Dermis microvascular lymphatic vessel endothelial cell (primary cell): ENCODE measurements at regions not wholly inside any gene's neighbourhood (a gene's known extent, or its start where the extent isn't known, plus 50 kb on each side); places are given as distances from the start of the nearest gene placed in this dataset.

Experiments used
- DNase-seq, 2 donors: peaks; one replicate each; pipeline versions ENCODE4 v3.0.0 to v3.0.0-alpha.2; 2010; ENCODE audit warnings: low read depth in 2 of 2

GRCh38 chr6:103979308-103979707 is 880.4 kb downstream of the HACE1 start:
- no peak for DNase-seq

- no peak for DNase-seq
Measured at GRCh38 chr6:103937389-103937788, 922.3 kb downstream of the HACE1 start.

- DNase-seq = no peak
Measured at GRCh38 chr6:103925317-103925716, 934.4 kb downstream of the HACE1 start.

- DNase-seq = no peak
Measured at GRCh38 chr6:103910018-103910417, 949.7 kb downstream of the HACE1 start.

GRCh38 chr6:103908898-103909297 is 950.8 kb downstream of the HACE1 start:
- DNase-seq = no peak

GRCh38 chr6:103895136-103895535 is 964.6 kb downstream of the HACE1 start:
- no peak for DNase-seq

- peak in 1 of 2 donors; percentile 53 for DNase-seq
Measured at GRCh38 chr6:103893141-103893581, 966.6 kb downstream of the HACE1 start.

- no peak for DNase-seq
Measured at GRCh38 chr6:103886951-103887350, 972.8 kb downstream of the HACE1 start.

- no peak for DNase-seq
Measured at GRCh38 chr6:103885446-103885845, 974.3 kb downstream of the HACE1 start.

GRCh38 chr6:103879800-103880199 is 979.9 kb downstream of the HACE1 start:
- DNase-seq = no peak

GRCh38 chr6:103875221-103875620 is 984.5 kb downstream of the HACE1 start:
- DNase-seq = no peak

- no peak for DNase-seq
Measured at GRCh38 chr6:103874575-103874974, 985.1 kb downstream of the HACE1 start.

- no peak for DNase-seq
Measured at GRCh38 chr6:103872678-103873077, 987.0 kb downstream of the HACE1 start.

- DNase-seq = no peak
Measured at GRCh38 chr6:103872233-103872632, 987.5 kb downstream of the HACE1 start.

GRCh38 chr6:103870970-103871369 is 988.7 kb downstream of the HACE1 start:
- DNase-seq = no peak

- no peak for DNase-seq
Measured at GRCh38 chr6:103862297-103862696, 997.4 kb downstream of the HACE1 start.

- no peak for DNase-seq
Measured at GRCh38 chr6:103858003-103858402, 1001.7 kb downstream of the HACE1 start.

- no peak for DNase-seq
Measured at GRCh38 chr6:103855750-103856149, 1004.0 kb downstream of the HACE1 start.

GRCh38 chr6:103854059-103854458 is 1005.7 kb downstream of the HACE1 start:
- no peak for DNase-seq

- DNase-seq = no peak
Measured at GRCh38 chr6:103838457-103838856, 1021.3 kb downstream of the HACE1 start.

GRCh38 chr6:103826209-103826608 is 1033.5 kb downstream of the HACE1 start:
- DNase-seq = no peak

- DNase-seq = no peak
Measured at GRCh38 chr6:103820148-103820547, 1039.6 kb downstream of the HACE1 start.

GRCh38 chr6:103819509-103819908 is 1040.2 kb downstream of the HACE1 start:
- DNase-seq = no peak

- no peak for DNase-seq
Measured at GRCh38 chr6:103812970-103813369, 1046.7 kb downstream of the HACE1 start.
